ENCODE measurements at regions not wholly inside any gene's neighbourhood (a gene's known extent, or its start where the extent isn't known, plus 50 kb on each side); places are given as distances from the start of the nearest gene placed in this dataset.

DNA sequence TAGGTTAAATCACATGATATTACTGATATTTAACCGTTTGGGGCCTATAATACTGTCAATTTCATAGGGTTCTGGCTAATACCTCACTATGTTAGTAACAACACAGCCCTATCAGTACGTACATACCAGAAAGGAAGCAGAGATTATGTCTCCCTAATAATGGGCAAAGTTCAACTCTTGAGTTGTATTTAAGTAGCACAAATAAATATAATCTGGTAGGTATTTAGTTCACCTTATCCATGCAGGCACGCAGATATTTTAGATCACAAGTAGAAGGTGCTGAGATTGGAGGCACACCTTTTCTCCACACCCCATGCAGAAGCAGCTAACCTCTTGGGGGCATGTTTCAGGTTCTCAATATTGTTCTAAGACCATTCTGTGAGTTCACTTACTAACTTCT, 118.9 kb downstream of the IRS1 start:
- Histone ChIP-seq H3K36me3 (ENCODE audit: insufficient read depth, low read length) (no peaks in the 10 kb centered on the region), H3K4me2 (ENCODE audit: low read length) (no peak overlapping the region), H3F3A (ENCODE audit: insufficient read depth, low read length) (no peaks in the 10 kb centered on the region), H3K27me3 (ENCODE audit: insufficient read depth, low read length) (peaks cover 3% of the 10 kb centered on the region; the same call in 1 of the 2 replicates), H2AFZ (ENCODE audit: low read length) (no peak overlapping the region), H3K4me1 (ENCODE audit: insufficient read depth, low read length, severe bottlenecking) (no peaks in the 10 kb centered on the region), H3K27ac (ENCODE audit: low read depth, low read length, poor library complexity, severe bottlenecking) (no peak overlapping the region), H3K9ac (ENCODE audit: low read length) (no peak overlapping the region), H3K9me3 (ENCODE audit: low read length) (no peaks in the 10 kb centered on the region), H3K4me3 (ENCODE audit: low read depth, low read length, poor library complexity, severe bottlenecking) (no peak overlapping the region), H3K9me2 (ENCODE audit: low read depth, low read length) (no peaks in the 10 kb centered on the region), H3K79me2 (ENCODE audit: insufficient read depth, low read length) (no peaks in the 10 kb centered on the region), H4K20me1 (ENCODE audit: insufficient read depth, low read length) (no peaks in the 10 kb centered on the region)
- no peak for TF ChIP-seq EZH2 (IDR thresholded peaks at IDR 0.05; ENCODE audit: borderline replicate concordance, low read length)
- TF ChIP-seq, protein P1, sequence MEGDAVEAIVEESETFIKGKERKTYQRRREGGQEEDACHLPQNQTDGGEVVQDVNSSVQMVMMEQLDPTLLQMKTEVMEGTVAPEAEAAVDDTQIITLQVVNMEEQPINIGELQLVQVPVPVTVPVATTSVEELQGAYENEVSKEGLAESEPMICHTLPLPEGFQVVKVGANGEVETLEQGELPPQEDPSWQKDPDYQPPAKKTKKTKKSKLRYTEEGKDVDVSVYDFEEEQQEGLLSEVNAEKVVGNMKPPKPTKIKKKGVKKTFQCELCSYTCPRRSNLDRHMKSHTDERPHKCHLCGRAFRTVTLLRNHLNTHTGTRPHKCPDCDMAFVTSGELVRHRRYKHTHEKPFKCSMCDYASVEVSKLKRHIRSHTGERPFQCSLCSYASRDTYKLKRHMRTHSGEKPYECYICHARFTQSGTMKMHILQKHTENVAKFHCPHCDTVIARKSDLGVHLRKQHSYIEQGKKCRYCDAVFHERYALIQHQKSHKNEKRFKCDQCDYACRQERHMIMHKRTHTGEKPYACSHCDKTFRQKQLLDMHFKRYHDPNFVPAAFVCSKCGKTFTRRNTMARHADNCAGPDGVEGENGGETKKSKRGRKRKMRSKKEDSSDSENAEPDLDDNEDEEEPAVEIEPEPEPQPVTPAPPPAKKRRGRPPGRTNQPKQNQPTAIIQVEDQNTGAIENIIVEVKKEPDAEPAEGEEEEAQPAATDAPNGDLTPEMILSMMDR (IDR thresholded peaks at IDR 0.05; ENCODE audit: low read length), result no peak

DNA sequence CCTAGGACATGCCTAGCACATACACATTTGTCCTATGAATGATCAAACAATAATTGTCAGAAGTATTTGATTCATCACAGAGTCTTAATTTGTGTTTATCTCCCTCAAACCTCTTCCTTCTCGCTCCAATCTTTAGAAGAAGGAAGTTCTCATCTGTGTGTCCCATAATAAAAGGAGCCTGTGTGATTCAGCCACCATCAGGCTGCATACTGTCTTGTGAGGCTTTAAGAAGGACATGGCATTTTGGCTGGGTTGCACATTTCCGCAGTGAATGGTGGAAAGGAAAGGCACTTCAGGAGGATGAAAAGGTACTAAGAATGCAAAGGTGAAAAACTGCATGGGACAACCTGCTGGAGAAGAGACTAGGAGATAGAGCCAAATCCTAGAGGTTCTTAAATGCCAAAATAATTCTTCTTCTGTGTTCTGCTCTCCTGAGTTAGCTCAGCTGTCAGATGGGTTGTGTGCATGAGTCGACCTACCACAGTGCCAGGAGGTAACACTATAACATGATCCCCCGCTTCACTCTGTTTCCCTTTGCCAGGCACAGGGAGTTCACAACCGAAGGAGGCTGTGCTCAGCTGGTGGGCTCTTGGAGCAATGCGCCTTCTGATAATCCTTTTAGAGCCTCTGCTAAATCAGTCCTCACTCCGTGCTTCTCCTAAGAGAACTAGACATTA, 120.1 kb downstream of the IRS1 start:
- TF ChIP-seq EZH2 (IDR thresholded peaks at IDR 0.05; ENCODE audit: borderline replicate concordance, low read length), result no peak
- TF ChIP-seq, protein P1 (IDR thresholded peaks at IDR 0.05; ENCODE audit: low read length), result no peak

DNA sequence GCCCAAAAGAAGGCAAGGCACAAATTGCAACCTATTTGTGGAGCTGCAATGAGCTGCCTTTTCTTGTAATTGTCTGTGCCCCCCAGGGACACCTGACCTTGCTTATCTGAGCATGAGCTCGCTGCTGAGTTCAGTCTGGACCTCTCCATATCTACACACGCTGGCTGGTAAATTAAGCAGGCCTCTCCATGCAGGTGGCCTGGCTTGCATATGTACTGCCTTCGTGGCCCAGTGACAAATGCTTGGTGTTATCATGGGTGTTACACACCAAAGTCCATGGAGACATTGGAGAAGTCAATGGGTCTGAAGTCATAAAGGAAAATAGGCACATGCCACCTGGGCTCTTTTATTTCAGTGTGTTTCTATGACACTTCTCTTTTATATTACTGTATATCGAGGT, 121.2 kb downstream of the IRS1 start:
- Histone ChIP-seq H3K36me3 (ENCODE audit: insufficient read depth, low read length) (no peaks in the 10 kb centered on the region), H4K20me1 (ENCODE audit: insufficient read depth, low read length) (no peaks in the 10 kb centered on the region), H3K9me2 (ENCODE audit: low read depth, low read length) (no peaks in the 10 kb centered on the region), H3F3A (ENCODE audit: insufficient read depth, low read length) (no peaks in the 10 kb centered on the region), H3K4me2 (ENCODE audit: low read length) (no peak overlapping the region), H2AFZ (ENCODE audit: low read length) (no peak overlapping the region), H3K4me3 (ENCODE audit: low read depth, low read length, poor library complexity, severe bottlenecking) (no peak overlapping the region), H3K27me3 (ENCODE audit: insufficient read depth, low read length) (no peaks in the 10 kb centered on the region), H3K27ac (ENCODE audit: low read depth, low read length, poor library complexity, severe bottlenecking) (no peak overlapping the region), H3K9me3 (ENCODE audit: low read length) (no peaks in the 10 kb centered on the region), H3K79me2 (ENCODE audit: insufficient read depth, low read length) (no peaks in the 10 kb centered on the region), H3K4me1 (ENCODE audit: insufficient read depth, low read length, severe bottlenecking) (no peaks in the 10 kb centered on the region), H3K9ac (ENCODE audit: low read length) (no peak overlapping the region)
- TF ChIP-seq EZH2 (IDR thresholded peaks at IDR 0.05; ENCODE audit: borderline replicate concordance, low read length), result no peak
- TF ChIP-seq, protein P1 (IDR thresholded peaks at IDR 0.05; ENCODE audit: low read length), result no peak

More for the DNA sequence above, 120.1 kb downstream of the IRS1 start:
- no peaks in the 10 kb centered on the region for H3K9me2 ChIP-seq (ENCODE audit: low read depth, low read length)
- no peak overlapping the region for H2AFZ ChIP-seq (ENCODE audit: low read length)
- H3K9ac ChIP-seq (ENCODE audit: low read length), result no peak overlapping the region
- no peaks in the 10 kb centered on the region for H3K36me3 ChIP-seq (ENCODE audit: insufficient read depth, low read length)
- no peak overlapping the region for H3K4me3 ChIP-seq (ENCODE audit: low read depth, low read length, poor library complexity, severe bottlenecking)
- no peaks in the 10 kb centered on the region for H3K79me2 ChIP-seq (ENCODE audit: insufficient read depth, low read length)
- H3K9me3 ChIP-seq (ENCODE audit: low read length), result no peaks in the 10 kb centered on the region
- no peaks in the 10 kb centered on the region for H3F3A ChIP-seq (ENCODE audit: insufficient read depth, low read length)
- no peak overlapping the region for H3K27ac ChIP-seq (ENCODE audit: low read depth, low read length, poor library complexity, severe bottlenecking)
- H3K4me2 ChIP-seq (ENCODE audit: low read length), result no peak overlapping the region
- no peaks in the 10 kb centered on the region for H3K4me1 ChIP-seq (ENCODE audit: insufficient read depth, low read length, severe bottlenecking)
- H3K27me3 ChIP-seq (ENCODE audit: insufficient read depth, low read length), result peaks cover under 1% of the 10 kb centered on the region; the same call in 1 of the 2 replicates
- no peaks in the 10 kb centered on the region for H4K20me1 ChIP-seq (ENCODE audit: insufficient read depth, low read length)

Measured in OCI-LY1 (cell line).